Neural progenitor cell (in vitro differentiated cells): ENCODE measurements at regions not wholly inside any gene's neighbourhood (a gene's known extent, or its start where the extent isn't known, plus 50 kb on each side); places are given as distances from the start of the nearest gene placed in this dataset.
A peak's percentile ranks its signal among the peaks of the same experiment; 100 is the strongest.
"Not testable (repeated sequence)": the region's sequence is repeated elsewhere in the genome, so short reads cannot be mapped to it uniquely, and the experiment has no call there.

Source experiments
- DNase-seq: peaks from one replicate; pipeline ENCODE4 v3.0.0-alpha.2; 2016; ENCODE audit warnings: low spot score
- H2AFZ ChIP-seq: fragments of 200-600 bp; sonication (generic); replicated peaks from 2 replicates; pipeline ENCODE4 v1.6.1; 2016; ENCODE audit warnings: antibody characterized with exemption
- H3F3A ChIP-seq: fragments of 200-600 bp; sonication (generic); 2 replicates; pipeline ENCODE4 v1.6.1; 2016; ENCODE audit warnings: antibody characterized with exemption, low read depth
- H3K27ac ChIP-seq: fragments of 200-600 bp; sonication (generic); 2 replicates; pipeline ENCODE4 v1.5.1; 2016; ENCODE audit warnings: mild to moderate bottlenecking
- H3K27me3 ChIP-seq: fragments of 200-600 bp; sonication (generic); 2 replicates; pipeline ENCODE4 v1.6.1; 2016; ENCODE audit warnings: mild to moderate bottlenecking, moderate library complexity
- H3K36me3 ChIP-seq: fragments of 200-600 bp; sonication (generic); 2 replicates; pipeline ENCODE4 v1.5.1; 2016
- H3K4me1 ChIP-seq: fragments of 200-600 bp; sonication (generic); 2 replicates; pipeline ENCODE4 v1.6.1; 2016; ENCODE audit warnings: mixed run types
- H3K4me2 ChIP-seq: fragments of 200-600 bp; sonication (generic); 2 replicates; pipeline ENCODE4 v1.6.1; 2016
- H3K4me3 ChIP-seq: fragments of 200-600 bp; sonication (generic); 2 replicates; pipeline ENCODE4 v1.5.1; 2016
- H3K79me2 ChIP-seq: fragments of 200-600 bp; sonication (generic); 2 replicates; pipeline ENCODE4 v1.6.1; 2016; ENCODE audit warnings: low read depth
- H3K9ac ChIP-seq: fragments of 200-600 bp; sonication (generic); 2 replicates; pipeline ENCODE4 v1.6.1; 2016
- H3K9me3 ChIP-seq: fragments of 200-600 bp; sonication (generic); 2 replicates; pipeline ENCODE4 v1.5.1; 2016; ENCODE audit warnings: low read depth
- H4K20me1 ChIP-seq: fragments of 200-600 bp; sonication (generic); 2 replicates; pipeline ENCODE4 v1.6.1; 2016; ENCODE audit warnings: low read depth
- H3K27ac Mint-ChIP-seq: 3 replicates; pipeline ENCODE4 v1.8.0; 2021; ENCODE audit warnings: mixed read lengths
- H3K27me3 Mint-ChIP-seq: 2 replicates; pipeline ENCODE4 v1.8.0; 2022; ENCODE audit warnings: low read depth, mild to moderate bottlenecking, inconsistent platforms, moderate library complexity, mixed read lengths; ENCODE audit not compliant: insufficient read depth
- H3K36me3 Mint-ChIP-seq: 3 replicates; pipeline ENCODE4 v1.8.0; 2021; ENCODE audit warnings: mixed read lengths
- H3K4me1 Mint-ChIP-seq: 3 replicates; pipeline ENCODE4 v1.8.0; 2021; ENCODE audit warnings: mixed read lengths
- H3K4me3 Mint-ChIP-seq: 3 replicates; pipeline ENCODE4 v1.8.0; 2021; ENCODE audit warnings: mild to moderate bottlenecking, moderate library complexity, mixed read lengths
- H3K9me3 Mint-ChIP-seq: 3 replicates; pipeline ENCODE4 v1.8.0; 2020; ENCODE audit warnings: mixed read lengths
- CTCF ChIP-seq: fragments of 200-600 bp; sonication (generic); IDR thresholded peaks from 2 replicates; pipeline ENCODE4 v1.5.1; 2017; ENCODE audit warnings: antibody characterized with exemption, mild to moderate bottlenecking
- EZH2 ChIP-seq: fragments of 200-600 bp; sonication (generic); IDR thresholded peaks from 2 replicates; pipeline ENCODE4 v1.6.1; 2017; ENCODE audit warnings: antibody characterized with exemption, mild to moderate bottlenecking, moderate library complexity
- EZH2phosphoT487 ChIP-seq: fragments of 200-600 bp; sonication (generic); IDR thresholded peaks from 2 replicates; pipeline ENCODE4 v1.6.1; 2017; ENCODE audit warnings: antibody characterized with exemption

GRCh38 chr4:170386971-170387370 is 297.2 kb upstream of the AADAT start:
- no peaks in the 10 kb centered on the region for H3K27me3 ChIP-seq
- TF ChIP-seq CTCF (no peak), EZH2 (no peak), EZH2phosphoT487 (no peak)
- H3K36me3 ChIP-seq: no peaks in the 10 kb centered on the region
- H3K4me1 Mint-ChIP-seq: peaks cover 2% of the 10 kb centered on the region
- H3F3A ChIP-seq: no peaks in the 10 kb centered on the region
- H3K36me3 Mint-ChIP-seq: no peaks in the 10 kb centered on the region
- H3K79me2 ChIP-seq: no peaks in the 10 kb centered on the region
- no peak for DNase-seq
- no peak overlapping the region for H2AFZ ChIP-seq
- H3K27me3 Mint-ChIP-seq: no peaks in the 10 kb centered on the region
- no peaks in the 10 kb centered on the region for H4K20me1 ChIP-seq
- H3K27ac ChIP-seq: no peak overlapping the region
- H3K4me3 ChIP-seq: no peak overlapping the region
- H3K9me3 ChIP-seq: no peaks in the 10 kb centered on the region
- H3K4me1 ChIP-seq: no peaks in the 10 kb centered on the region
- no peak overlapping the region for H3K9ac ChIP-seq
- H3K27ac Mint-ChIP-seq: no peak overlapping the region
- H3K4me2 ChIP-seq: no peak overlapping the region
- no peak overlapping the region for H3K4me3 Mint-ChIP-seq
- H3K9me3 Mint-ChIP-seq: peaks cover 12% of the 10 kb centered on the region

- TF ChIP-seq EZH2phosphoT487 (no peak), CTCF (no peak), EZH2 (no peak)
- H2AFZ ChIP-seq: no peak overlapping the region
- DNase-seq: no peak
- Mint-ChIP-seq H3K27ac (no peak overlapping the region), H3K9me3 (peaks cover 13% of the 10 kb centered on the region), H3K36me3 (no peaks in the 10 kb centered on the region), H3K27me3 (peaks cover under 1% of the 10 kb centered on the region), H3K4me3 (no peak overlapping the region), H3K4me1 (peaks cover 2% of the 10 kb centered on the region)
- no peaks in the 10 kb centered on the region for H3K4me1 ChIP-seq
- no peaks in the 10 kb centered on the region for H3K79me2 ChIP-seq
- no peaks in the 10 kb centered on the region for H3F3A ChIP-seq
- no peaks in the 10 kb centered on the region for H3K36me3 ChIP-seq
- no peaks in the 10 kb centered on the region for H3K27me3 ChIP-seq
- H3K4me3 ChIP-seq: no peak overlapping the region
- H3K4me2 ChIP-seq: no peak overlapping the region
- H4K20me1 ChIP-seq: no peaks in the 10 kb centered on the region
- no peaks in the 10 kb centered on the region for H3K9me3 ChIP-seq
- H3K9ac ChIP-seq: no peak overlapping the region
- H3K27ac ChIP-seq: no peak overlapping the region
Observed at GRCh38 chr4:170386511-170386910, 296.8 kb upstream of the AADAT start.

- H3K4me1 ChIP-seq: no peaks in the 10 kb centered on the region
- H3K9me3 ChIP-seq: no peaks in the 10 kb centered on the region
- DNase-seq: peak; percentile 50
- no peaks in the 10 kb centered on the region for H3K36me3 ChIP-seq
- H3K9ac ChIP-seq: no peak overlapping the region
- no peaks in the 10 kb centered on the region for H3K79me2 ChIP-seq
- Mint-ChIP-seq H3K27me3 (peaks cover 2% of the 10 kb centered on the region), H3K36me3 (no peaks in the 10 kb centered on the region), H3K27ac (no peak overlapping the region), H3K4me1 (no peaks in the 10 kb centered on the region), H3K4me3 (no peak overlapping the region), H3K9me3 (peaks cover 24% of the 10 kb centered on the region)
- no peak overlapping the region for H3K4me3 ChIP-seq
- H3K4me2 ChIP-seq: no peak overlapping the region
- no peaks in the 10 kb centered on the region for H4K20me1 ChIP-seq
- no peaks in the 10 kb centered on the region for H3K27me3 ChIP-seq
- H3K27ac ChIP-seq: no peak overlapping the region
- H3F3A ChIP-seq: no peaks in the 10 kb centered on the region
- no peak overlapping the region for H2AFZ ChIP-seq
- TF ChIP-seq EZH2 (no peak), CTCF (peak; percentile 63), EZH2phosphoT487 (no peak)
Observed at GRCh38 chr4:170374770-170375169, 285.0 kb upstream of the AADAT start.

GRCh38 chr4:170348945-170349344 is 259.2 kb upstream of the AADAT start:
- Mint-ChIP-seq H3K9me3 (peaks cover 6% of the 10 kb centered on the region), H3K4me3 (no peak overlapping the region), H3K4me1 (no peaks in the 10 kb centered on the region), H3K27ac (no peak overlapping the region), H3K27me3 (no peaks in the 10 kb centered on the region), H3K36me3 (no peaks in the 10 kb centered on the region)
- Histone ChIP-seq H3F3A (no peaks in the 10 kb centered on the region), H3K27me3 (no peaks in the 10 kb centered on the region), H3K36me3 (no peaks in the 10 kb centered on the region), H2AFZ (no peak overlapping the region), H3K27ac (no peak overlapping the region), H3K9me3 (peaks cover 6% of the 10 kb centered on the region), H3K4me1 (no peaks in the 10 kb centered on the region), H3K4me3 (no peak overlapping the region), H3K79me2 (no peaks in the 10 kb centered on the region), H3K4me2 (no peak overlapping the region), H4K20me1 (no peaks in the 10 kb centered on the region), H3K9ac (no peak overlapping the region)
- no peak for TF ChIP-seq EZH2phosphoT487
- no peak for DNase-seq

- not testable (repeated sequence) for H3K36me3 ChIP-seq, H3K9me3 ChIP-seq, H3K4me3 Mint-ChIP-seq, H3K4me3 ChIP-seq, H3K4me2 ChIP-seq, H3K27me3 ChIP-seq, H3K27ac Mint-ChIP-seq, H3K27me3 Mint-ChIP-seq, H3K27ac ChIP-seq, DNase-seq, H3F3A ChIP-seq, H3K36me3 Mint-ChIP-seq, H3K9me3 Mint-ChIP-seq, H2AFZ ChIP-seq, H4K20me1 ChIP-seq, H3K9ac ChIP-seq, H3K4me1 Mint-ChIP-seq, H3K4me1 ChIP-seq, H3K79me2 ChIP-seq
Observed at GRCh38 chr4:170347191-170347590, 257.4 kb upstream of the AADAT start.
